ENCODE measurements at regions not wholly inside any gene's neighbourhood (a gene's known extent, or its start where the extent isn't known, plus 50 kb on each side); places are given as distances from the start of the nearest gene placed in this dataset.

GRCh38 chr10:104526188-104526587 is 114.9 kb upstream of the SORCS3 start:
- no peak for TF ChIP-seq POLR2A (IDR thresholded peaks at IDR 0.05)
- TF ChIP-seq CTCF (IDR thresholded peaks at IDR 0.05 in 8 of 11, conservative IDR thresholded peaks at IDR 0.05 in 3 of 11): no peak

All from spleen (tissue), 7 donors.